ENCODE measurements at regions not wholly inside any gene's neighbourhood (a gene's known extent, or its start where the extent isn't known, plus 50 kb on each side); places are given as distances from the start of the nearest gene placed in this dataset.

DNA sequence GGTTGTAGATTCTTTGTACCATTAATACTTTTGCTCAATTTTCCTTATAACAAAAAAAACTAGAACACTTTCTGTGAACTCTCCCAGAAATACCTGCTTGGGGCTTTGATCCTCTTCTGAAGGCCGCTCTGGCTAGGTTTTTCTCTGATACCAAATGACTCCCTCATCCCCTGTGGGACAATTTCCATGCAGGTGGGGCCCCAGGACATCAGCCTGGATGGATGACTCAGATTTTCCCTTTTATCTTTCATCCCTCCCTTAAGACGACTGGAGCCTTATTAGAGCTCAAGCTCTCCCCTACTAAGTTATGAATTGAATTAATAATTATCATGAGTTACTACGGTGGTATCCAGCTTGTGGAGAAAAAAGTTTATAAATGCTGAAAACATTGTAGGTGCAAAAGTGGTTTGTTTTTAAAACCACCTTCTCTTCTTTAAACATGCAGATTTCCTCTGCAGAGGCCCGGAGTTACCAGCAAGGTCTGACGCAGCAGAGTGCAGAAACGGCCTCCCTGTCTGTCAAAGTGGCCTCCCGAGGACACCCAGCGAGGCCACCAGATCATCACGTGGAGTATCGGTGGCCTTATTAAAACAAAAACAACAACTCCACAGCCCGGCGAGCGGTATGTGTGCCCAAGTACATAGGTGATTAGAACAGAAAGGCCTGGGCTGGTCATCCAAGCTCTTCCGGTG, 50.8 kb upstream of the IRX4 start:
- Histone ChIP-seq H3K9me3 (no peaks in the 10 kb centered on the region), H3K27ac (no peak overlapping the region), H3K36me3 (no peaks in the 10 kb centered on the region), H3K27me3 (replicated peaks; ENCODE audit: insufficient read depth) (no peaks in the 10 kb centered on the region), H3K4me1 (replicated peaks) (no peaks in the 10 kb centered on the region), H3K4me3 (no peak overlapping the region)
- 93% methylated on average over 14 of the region's 14 CpGs for WGBS
- TF ChIP-seq POLR2AphosphoS5 (IDR thresholded peaks at IDR 0.05) = no peak
- intact Hi-C loops (cut with DNase I) = no loop called here
- no peak for DNase-seq (ENCODE audit: low spot score)

Small RNA genes in the stretch of these regions (small RNA-seq; reads per million reads assigned to genes)
- gene AC092266.1 = 0 reads per million in 2 donors
- 0 reads per million in 2 donors for gene RF00019
